ENCODE measurements at regions not wholly inside any gene's neighbourhood (a gene's known extent, or its start where the extent isn't known, plus 50 kb on each side); places are given as distances from the start of the nearest gene placed in this dataset.

DNA sequence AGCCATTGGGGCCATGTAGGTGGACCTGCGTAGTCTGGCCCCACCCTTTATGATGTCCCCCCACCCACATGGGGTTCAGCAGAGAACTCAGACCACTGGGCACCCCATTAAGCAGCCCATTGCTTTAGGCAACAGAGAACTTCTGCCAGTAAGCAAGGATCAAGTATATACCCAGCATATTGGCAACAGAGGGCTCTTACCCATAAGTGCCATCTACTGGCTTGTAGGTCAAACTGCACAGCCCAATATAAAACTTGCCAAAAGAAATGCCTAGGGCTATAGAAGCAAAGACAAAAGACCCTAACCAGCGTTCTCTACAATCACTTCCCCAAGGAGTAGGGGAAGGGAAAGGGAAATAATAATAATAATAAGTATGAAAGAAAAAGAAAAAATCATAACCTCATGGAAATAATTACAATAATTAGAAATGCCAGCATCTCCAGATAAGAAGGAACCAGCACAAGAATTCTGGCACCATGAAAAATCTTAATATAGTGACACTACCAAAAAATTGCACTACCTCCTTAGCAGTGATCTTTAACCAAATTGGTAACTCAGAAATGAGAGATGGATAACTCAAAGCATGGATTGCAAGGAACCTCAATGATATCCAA is 1090.7 kb downstream of the FAT4 start:
- TF ChIP-seq, protein P1, sequence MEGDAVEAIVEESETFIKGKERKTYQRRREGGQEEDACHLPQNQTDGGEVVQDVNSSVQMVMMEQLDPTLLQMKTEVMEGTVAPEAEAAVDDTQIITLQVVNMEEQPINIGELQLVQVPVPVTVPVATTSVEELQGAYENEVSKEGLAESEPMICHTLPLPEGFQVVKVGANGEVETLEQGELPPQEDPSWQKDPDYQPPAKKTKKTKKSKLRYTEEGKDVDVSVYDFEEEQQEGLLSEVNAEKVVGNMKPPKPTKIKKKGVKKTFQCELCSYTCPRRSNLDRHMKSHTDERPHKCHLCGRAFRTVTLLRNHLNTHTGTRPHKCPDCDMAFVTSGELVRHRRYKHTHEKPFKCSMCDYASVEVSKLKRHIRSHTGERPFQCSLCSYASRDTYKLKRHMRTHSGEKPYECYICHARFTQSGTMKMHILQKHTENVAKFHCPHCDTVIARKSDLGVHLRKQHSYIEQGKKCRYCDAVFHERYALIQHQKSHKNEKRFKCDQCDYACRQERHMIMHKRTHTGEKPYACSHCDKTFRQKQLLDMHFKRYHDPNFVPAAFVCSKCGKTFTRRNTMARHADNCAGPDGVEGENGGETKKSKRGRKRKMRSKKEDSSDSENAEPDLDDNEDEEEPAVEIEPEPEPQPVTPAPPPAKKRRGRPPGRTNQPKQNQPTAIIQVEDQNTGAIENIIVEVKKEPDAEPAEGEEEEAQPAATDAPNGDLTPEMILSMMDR (IDR thresholded peaks at IDR 0.05): no peak
- TF ChIP-seq EZH2 (IDR thresholded peaks at IDR 0.05; ENCODE audit: borderline replicate concordance, insufficient read depth, low read depth, low read length, poor library complexity, severe bottlenecking): no peak

All from B cell (primary cell).